WTC11 (cell line): ENCODE measurements at regions not wholly inside any gene's neighbourhood (a gene's known extent, or its start where the extent isn't known, plus 50 kb on each side); places are given as distances from the start of the nearest gene placed in this dataset.

ENCODE experiments used
- ATAC-seq: fragments of 200-7000 bp; cut with Tn5 transposase; 2 replicates; pipeline ENCODE4 v1.10.0; 2021; ENCODE audit warnings: mild to moderate bottlenecking, moderate library complexity
- CTCF ChIA-PET: fragments of 300-600 bp; sonication (Branson Sonifier 250); formaldehyde crosslinking; loops from one replicate; lab custom pipeline; 2021; ENCODE audit warnings: antibody characterized with exemption; lab: Charles Lee
- POLR2A ChIA-PET: fragments of 350-600 bp; sonication (Branson Sonifier 250); formaldehyde crosslinking; loops from one replicate; lab custom pipeline; 2021; ENCODE audit warnings: antibody characterized with exemption; lab: Charles Lee
- DNase-seq: peaks from one replicate; pipeline ENCODE4 v3.0.0; 2021; ENCODE audit warnings: low spot score
- H3K27ac Mint-ChIP-seq: 2 replicates; pipeline ENCODE4 v1.8.0; 2021; ENCODE audit warnings: mixed read lengths
- H3K27me3 Mint-ChIP-seq: 2 replicates; pipeline ENCODE4 v1.8.0; 2021; ENCODE audit warnings: low read depth, mild to moderate bottlenecking, moderate library complexity, mixed read lengths
- H3K36me3 Mint-ChIP-seq: 2 replicates; pipeline ENCODE4 v1.8.0; 2021; ENCODE audit warnings: mixed read lengths
- H3K4me1 Mint-ChIP-seq: 2 replicates; pipeline ENCODE4 v1.8.0; 2022; ENCODE audit warnings: mixed read lengths
- H3K4me3 Mint-ChIP-seq: 2 replicates; pipeline ENCODE4 v1.8.0; 2021; ENCODE audit warnings: mild to moderate bottlenecking, moderate library complexity, mixed read lengths
- H3K9me3 Mint-ChIP-seq: 2 replicates; pipeline ENCODE4 v1.8.0; 2021; ENCODE audit warnings: mixed read lengths
- ARID4B ChIP-seq: sonication (generic); formaldehyde crosslinking; IDR thresholded peaks from 2 replicates; pipeline ENCODE4 v1.8.0; 2023; ENCODE audit warnings: missing genetic modification reagents, mild to moderate bottlenecking, borderline replicate concordance
- CREB1 ChIP-seq: sonication (generic); formaldehyde crosslinking; IDR thresholded peaks from 2 replicates; pipeline ENCODE4 v1.8.0; 2023; ENCODE audit warnings: mild to moderate bottlenecking, missing genetic modification reagents
- E2F5 ChIP-seq: sonication (generic); formaldehyde crosslinking; IDR thresholded peaks from 2 replicates; pipeline ENCODE4 v1.8.1; 2022; ENCODE audit warnings: mild to moderate bottlenecking, moderate library complexity, missing genetic modification reagents
- IRF2 ChIP-seq: sonication (generic); formaldehyde crosslinking; IDR thresholded peaks from 2 replicates; pipeline ENCODE4 v1.8.0; 2022; ENCODE audit warnings: low read depth, missing genetic modification reagents, borderline replicate concordance
- STAT6 ChIP-seq: sonication (generic); formaldehyde crosslinking; conservative IDR thresholded peaks from 2 replicates; pipeline ENCODE4 v1.8.1; 2023; ENCODE audit warnings: mild to moderate bottlenecking, low read depth, missing genetic modification reagents, moderate library complexity
- TEAD4 ChIP-seq: sonication (generic); formaldehyde crosslinking; IDR thresholded peaks from 2 replicates; pipeline ENCODE4 v1.8.0; 2022; ENCODE audit warnings: mild to moderate bottlenecking, missing genetic modification reagents
- TF ChIP-seq, protein P1 (sequence below): sonication (generic); formaldehyde crosslinking; IDR thresholded peaks from 2 replicates; pipeline ENCODE4 v1.8.1; 2022; ENCODE audit warnings: low read depth, missing genetic modification reagents, borderline replicate concordance
- TF ChIP-seq, protein P2 (sequence below): fragments of 200-600 bp; IDR thresholded peaks from 2 replicates; pipeline ENCODE4 v1.8.0; 2022; ENCODE audit warnings: antibody characterized with exemption

- POLR2A ChIA-PET = no interaction called here
- H3K4me3 Mint-ChIP-seq = no peak overlapping the region
- H3K27me3 Mint-ChIP-seq = peaks cover under 1% of the 10 kb centered on the region; the same call in 1 of the 2 replicates
- no peak for DNase-seq
- H3K9me3 Mint-ChIP-seq = peaks cover 45% of the 10 kb centered on the region
- no peaks in the 10 kb centered on the region for H3K4me1 Mint-ChIP-seq
- TF ChIP-seq E2F5 (CRISPR knock-in tag) (no peak), CREB1 (CRISPR knock-in tag) (no peak), TEAD4 (no peak)
- TF ChIP-seq, all 79 proteins: peak for 0
- ATAC-seq = no peak
- Mint-ChIP-seq H3K36me3 (peaks cover 66% of the 10 kb centered on the region), H3K27ac (no peak overlapping the region)
- CTCF ChIA-PET = no interaction called here
Observed at GRCh38 chr7:19948160-19948559, 174.7 kb upstream of the TMEM196 start.

DNA sequence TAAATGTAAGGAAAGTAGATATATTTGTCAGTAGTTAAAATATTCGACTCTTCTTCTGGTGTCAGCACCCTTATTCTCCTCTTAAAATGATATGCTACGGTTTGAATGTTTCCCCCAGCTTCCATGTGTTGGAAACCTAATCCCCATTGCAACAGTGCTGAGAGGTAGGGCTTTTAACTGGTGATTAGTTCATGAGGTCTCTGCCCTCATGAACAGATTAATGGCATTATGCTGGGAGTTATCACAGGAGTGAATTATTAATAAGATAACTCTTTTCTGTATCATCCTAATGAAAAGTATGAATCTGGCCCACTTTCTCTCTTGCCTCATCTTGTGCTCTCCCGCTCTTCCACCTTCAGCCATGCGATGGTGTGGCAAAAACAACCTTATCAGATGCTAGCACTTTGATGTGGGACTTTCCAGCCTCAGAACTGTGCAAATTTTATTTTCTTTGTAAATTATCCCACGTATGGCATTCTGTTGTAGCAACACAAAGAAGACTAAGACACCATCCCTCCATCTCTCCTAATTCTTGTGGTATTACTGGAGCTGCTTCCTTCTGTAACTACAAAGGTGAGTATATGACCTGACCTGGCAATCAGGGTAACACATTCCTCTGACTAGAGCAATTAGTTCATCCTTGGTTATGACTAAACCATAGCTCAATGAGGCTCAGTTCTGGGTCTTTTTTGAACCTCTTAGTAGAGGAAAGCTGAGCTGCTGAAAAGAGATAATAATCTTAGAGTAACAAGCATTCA is 171.1 kb upstream of the TMEM196 start:
- ChIA-PET CTCF (no interaction called here), POLR2A (no interaction called here)
- ATAC-seq (no peak), DNase-seq (no peak)
- no peaks in the 10 kb centered on the region for H3K27me3 Mint-ChIP-seq
- peaks cover 44% of the 10 kb centered on the region for H3K36me3 Mint-ChIP-seq
- no peak overlapping the region for H3K4me3 Mint-ChIP-seq
- no peaks in the 10 kb centered on the region for H3K4me1 Mint-ChIP-seq
- no peak overlapping the region; the same call in 1 of the 2 replicates for H3K27ac Mint-ChIP-seq
- H3K9me3 Mint-ChIP-seq = peaks cover 12% of the 10 kb centered on the region
- TF ChIP-seq, protein P1, sequence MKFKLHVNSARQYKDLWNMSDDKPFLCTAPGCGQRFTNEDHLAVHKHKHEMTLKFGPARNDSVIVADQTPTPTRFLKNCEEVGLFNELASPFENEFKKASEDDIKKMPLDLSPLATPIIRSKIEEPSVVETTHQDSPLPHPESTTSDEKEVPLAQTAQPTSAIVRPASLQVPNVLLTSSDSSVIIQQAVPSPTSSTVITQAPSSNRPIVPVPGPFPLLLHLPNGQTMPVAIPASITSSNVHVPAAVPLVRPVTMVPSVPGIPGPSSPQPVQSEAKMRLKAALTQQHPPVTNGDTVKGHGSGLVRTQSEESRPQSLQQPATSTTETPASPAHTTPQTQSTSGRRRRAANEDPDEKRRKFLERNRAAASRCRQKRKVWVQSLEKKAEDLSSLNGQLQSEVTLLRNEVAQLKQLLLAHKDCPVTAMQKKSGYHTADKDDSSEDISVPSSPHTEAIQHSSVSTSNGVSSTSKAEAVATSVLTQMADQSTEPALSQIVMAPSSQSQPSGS (CRISPR knock-in tag) = no peak
- no peak for TF ChIP-seq STAT6
- no peak for TF ChIP-seq E2F5 (CRISPR knock-in tag)
- TF ChIP-seq IRF2 = no peak
- TF ChIP-seq ARID4B (CRISPR knock-in tag) = no peak
- TF ChIP-seq, protein P2, sequence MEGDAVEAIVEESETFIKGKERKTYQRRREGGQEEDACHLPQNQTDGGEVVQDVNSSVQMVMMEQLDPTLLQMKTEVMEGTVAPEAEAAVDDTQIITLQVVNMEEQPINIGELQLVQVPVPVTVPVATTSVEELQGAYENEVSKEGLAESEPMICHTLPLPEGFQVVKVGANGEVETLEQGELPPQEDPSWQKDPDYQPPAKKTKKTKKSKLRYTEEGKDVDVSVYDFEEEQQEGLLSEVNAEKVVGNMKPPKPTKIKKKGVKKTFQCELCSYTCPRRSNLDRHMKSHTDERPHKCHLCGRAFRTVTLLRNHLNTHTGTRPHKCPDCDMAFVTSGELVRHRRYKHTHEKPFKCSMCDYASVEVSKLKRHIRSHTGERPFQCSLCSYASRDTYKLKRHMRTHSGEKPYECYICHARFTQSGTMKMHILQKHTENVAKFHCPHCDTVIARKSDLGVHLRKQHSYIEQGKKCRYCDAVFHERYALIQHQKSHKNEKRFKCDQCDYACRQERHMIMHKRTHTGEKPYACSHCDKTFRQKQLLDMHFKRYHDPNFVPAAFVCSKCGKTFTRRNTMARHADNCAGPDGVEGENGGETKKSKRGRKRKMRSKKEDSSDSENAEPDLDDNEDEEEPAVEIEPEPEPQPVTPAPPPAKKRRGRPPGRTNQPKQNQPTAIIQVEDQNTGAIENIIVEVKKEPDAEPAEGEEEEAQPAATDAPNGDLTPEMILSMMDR = no peak
